Activated T-cell treated with anti-CD3 and anti-CD28 coated beads, Interleukin-2, amount 50 U/mL, for 4 hours (primary cell): ENCODE measurements at regions not wholly inside any gene's neighbourhood (a gene's known extent, or its start where the extent isn't known, plus 50 kb on each side); places are given as distances from the start of the nearest gene placed in this dataset.

Source experiments
- ATAC-seq, 2 donors: fragments of 200-7000 bp; cut with Tn5 transposase; one replicate each; pipeline ENCODE4 v1.10.0; 2021
- DNase-seq: peaks from one replicate; pipeline ENCODE4 v3.0.0-alpha.2; 2020
- H3K27me3 Mint-ChIP-seq: one replicate; pipeline ENCODE4 v1.8.0; 2021; ENCODE audit warnings: low read depth, mixed read lengths
- H3K36me3 Mint-ChIP-seq: one replicate; pipeline ENCODE4 v1.8.0; 2022; ENCODE audit warnings: mixed read lengths; ENCODE audit not compliant: insufficient read depth
- H3K4me1 Mint-ChIP-seq: one replicate; pipeline ENCODE4 v1.8.0; 2021; ENCODE audit warnings: low read depth, mixed read lengths
- H3K4me3 Mint-ChIP-seq: one replicate; pipeline ENCODE4 v1.8.0; 2021; ENCODE audit warnings: mild to moderate bottlenecking, moderate library complexity, mixed read lengths
- H3K9me3 Mint-ChIP-seq: one replicate; pipeline ENCODE4 v1.8.0; 2021; ENCODE audit warnings: mixed read lengths

- Mint-ChIP-seq H3K9me3 (no peaks in the 10 kb centered on the region), H3K4me3 (no peak overlapping the region), H3K36me3 (no peaks in the 10 kb centered on the region), H3K4me1 (no peaks in the 10 kb centered on the region), H3K27me3 (no peaks in the 10 kb centered on the region)
- ATAC-seq (no peak), DNase-seq (no peak)
Observed at GRCh38 chr5:82397741-82398320, 119.7 kb upstream of the RPS23 start.

DNA sequence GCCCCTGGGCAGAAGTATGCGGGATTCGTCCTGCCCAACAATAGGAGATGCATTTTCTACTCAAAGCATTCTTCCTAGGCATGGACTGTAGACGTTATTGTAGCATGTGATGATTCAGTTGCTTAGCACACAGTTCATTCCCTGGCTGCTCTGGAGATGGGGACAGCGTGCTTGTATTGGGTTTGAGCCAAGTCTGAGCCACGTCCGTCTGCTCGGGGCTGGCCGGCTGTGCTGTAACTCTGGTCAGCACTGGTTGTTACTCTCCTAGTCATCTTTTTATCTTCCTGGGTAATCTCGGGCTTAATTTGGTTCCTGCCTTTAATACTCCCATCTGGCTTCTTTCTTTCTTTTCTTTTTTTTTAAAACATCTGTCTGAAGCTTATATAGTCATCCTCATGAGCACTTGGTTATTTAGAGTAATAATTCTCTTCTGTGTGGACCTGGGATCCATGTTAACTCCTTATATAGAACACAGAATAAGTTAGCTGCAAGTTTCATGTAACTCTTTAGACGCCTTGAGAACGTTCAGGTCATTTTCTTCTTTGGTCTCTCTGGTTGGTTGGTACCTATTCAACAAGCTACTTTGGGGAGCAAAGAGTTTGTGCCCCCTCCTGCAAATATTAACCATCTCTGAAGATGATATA, 118.8 kb upstream of the RPS23 start:
- no peaks in the 10 kb centered on the region for H3K4me1 Mint-ChIP-seq
- DNase-seq (no peak), ATAC-seq (no peak)
- no peaks in the 10 kb centered on the region for H3K9me3 Mint-ChIP-seq
- peaks cover 3% of the 10 kb centered on the region for H3K27me3 Mint-ChIP-seq
- H3K4me3 Mint-ChIP-seq = no peak overlapping the region
- H3K36me3 Mint-ChIP-seq = no peaks in the 10 kb centered on the region

DNA sequence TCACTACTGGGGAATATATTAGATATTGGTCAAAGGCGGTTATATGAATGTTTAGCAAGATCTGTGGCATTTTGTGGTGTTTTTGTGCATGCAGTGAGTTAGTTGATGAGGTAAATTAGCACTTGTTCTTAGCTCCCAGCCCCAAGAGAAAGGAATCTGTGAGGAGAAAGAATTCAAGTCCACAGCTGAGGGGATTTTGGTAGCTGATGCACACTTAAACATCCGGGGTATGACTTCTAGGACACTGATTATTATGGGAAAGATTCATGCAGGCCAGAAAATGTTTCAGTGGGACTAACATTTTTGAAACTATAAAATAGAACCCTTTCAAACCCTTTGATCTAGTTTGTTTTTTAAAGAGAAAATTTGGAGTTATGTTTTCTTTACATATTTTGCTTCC, 118.2 kb upstream of the RPS23 start:
- no peaks in the 10 kb centered on the region for H3K9me3 Mint-ChIP-seq
- no peak for ATAC-seq
- peaks cover 3% of the 10 kb centered on the region for H3K27me3 Mint-ChIP-seq
- DNase-seq = no peak
- no peak overlapping the region for H3K4me3 Mint-ChIP-seq
- no peaks in the 10 kb centered on the region for H3K36me3 Mint-ChIP-seq
- H3K4me1 Mint-ChIP-seq = no peaks in the 10 kb centered on the region

DNA sequence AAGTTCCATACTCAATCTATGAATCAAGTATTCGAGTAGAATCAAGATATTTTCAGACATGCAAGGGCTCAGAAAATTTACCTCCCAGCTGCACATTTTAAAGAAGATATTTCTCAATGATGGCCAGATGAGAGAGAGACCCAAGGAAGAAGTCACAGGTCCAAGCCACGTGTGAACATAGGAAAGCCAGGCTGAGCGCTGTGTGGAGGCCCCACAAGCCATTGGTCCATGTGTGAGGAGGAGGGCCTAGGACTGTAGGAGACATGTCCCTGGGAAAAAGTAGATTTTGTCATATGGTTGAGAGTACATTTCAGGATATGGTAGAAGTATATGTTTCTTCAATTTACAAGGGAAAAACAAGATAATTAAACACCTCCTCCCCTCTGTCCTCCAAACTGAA, 115.8 kb upstream of the RPS23 start:
- Mint-ChIP-seq H3K36me3 (no peaks in the 10 kb centered on the region), H3K27me3 (peaks cover 3% of the 10 kb centered on the region), H3K4me3 (no peak overlapping the region), H3K9me3 (no peaks in the 10 kb centered on the region), H3K4me1 (peaks cover 6% of the 10 kb centered on the region)
- DNase-seq (no peak), ATAC-seq (no peak)

DNA sequence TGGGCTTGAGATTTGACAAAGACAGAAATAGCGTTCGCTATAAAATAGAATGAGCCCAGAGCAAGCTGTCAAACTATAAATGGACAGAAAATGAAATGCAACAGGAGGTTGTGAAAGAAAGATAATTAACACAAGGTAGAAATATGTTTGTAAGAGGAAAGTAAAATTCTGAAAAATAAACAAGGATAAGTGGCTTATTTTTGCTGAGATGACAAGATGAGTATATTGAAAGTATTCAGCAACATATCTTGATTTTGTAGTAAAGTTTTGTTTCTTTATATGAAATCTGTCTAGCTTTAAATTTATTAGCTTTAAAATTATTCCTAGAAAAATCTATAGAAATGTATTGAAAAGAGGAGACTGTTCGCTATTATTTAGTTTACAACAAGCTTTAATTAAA, 111.9 kb upstream of the RPS23 start:
- ATAC-seq = no peak
- Mint-ChIP-seq H3K4me1 (peaks cover 9% of the 10 kb centered on the region), H3K9me3 (no peaks in the 10 kb centered on the region), H3K27me3 (peaks cover 3% of the 10 kb centered on the region), H3K4me3 (no peak overlapping the region), H3K36me3 (no peaks in the 10 kb centered on the region)
- DNase-seq = no peak

DNA sequence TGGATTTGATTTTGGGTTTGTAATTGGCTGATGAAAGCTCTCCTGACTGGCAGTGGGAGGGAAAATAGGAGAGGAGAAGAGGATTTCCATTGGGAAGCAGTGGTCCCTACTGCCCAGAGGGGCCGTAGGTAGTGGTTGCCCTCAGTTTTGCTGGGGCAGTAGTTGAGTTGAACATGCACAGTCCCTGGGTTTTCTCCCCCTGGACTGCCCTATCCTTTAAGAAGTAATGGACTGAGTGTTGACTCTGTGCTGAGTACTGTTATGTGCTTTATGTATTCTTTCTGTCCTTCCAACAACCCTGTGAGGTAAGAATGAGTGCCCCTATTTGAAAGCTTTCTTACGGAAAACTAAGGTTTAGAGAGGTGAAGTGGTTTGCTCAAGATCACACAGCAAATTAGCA, 111.2 kb upstream of the RPS23 start:
- H3K4me3 Mint-ChIP-seq = no peak overlapping the region
- peak in 1 of 2 donors; percentile 12 for ATAC-seq
- DNase-seq = no peak

DNA sequence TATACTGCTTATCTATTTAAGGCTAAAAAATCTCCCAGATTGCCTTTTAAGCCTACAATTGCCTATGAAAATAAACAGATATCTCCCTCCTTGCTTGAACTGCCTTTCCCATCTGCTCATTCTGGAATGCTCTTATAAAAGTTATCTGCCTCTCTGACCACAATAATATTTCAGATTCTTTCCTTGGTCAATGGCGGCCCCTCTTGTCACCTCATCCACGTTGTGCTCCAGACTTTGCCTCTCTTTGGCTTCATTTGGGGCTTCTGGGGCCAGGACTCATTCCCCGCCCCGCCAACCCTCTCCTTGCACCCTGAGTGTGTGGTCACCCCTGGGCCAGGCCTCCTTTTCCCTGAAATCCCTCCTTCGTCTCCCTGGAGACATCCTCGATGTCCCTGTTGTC, 110.0 kb upstream of the RPS23 start:
- ATAC-seq = no peak
- H3K4me3 Mint-ChIP-seq = no peak overlapping the region

More for the DNA sequence above, 111.2 kb upstream of the RPS23 start:
- Mint-ChIP-seq H3K27me3 (peaks cover 3% of the 10 kb centered on the region), H3K36me3 (no peaks in the 10 kb centered on the region), H3K9me3 (no peaks in the 10 kb centered on the region), H3K4me1 (peaks cover 9% of the 10 kb centered on the region)

GRCh38 chr5:82387819-82388166, 109.6 kb upstream of the RPS23 start:
- Mint-ChIP-seq H3K4me1 (peaks cover 9% of the 10 kb centered on the region), H3K27me3 (peaks cover 3% of the 10 kb centered on the region), H3K36me3 (no peaks in the 10 kb centered on the region), H3K4me3 (no peak overlapping the region), H3K9me3 (no peaks in the 10 kb centered on the region)
- ATAC-seq (no peak), DNase-seq (no peak)

More for the DNA sequence above, 110.0 kb upstream of the RPS23 start:
- no peaks in the 10 kb centered on the region for H3K9me3 Mint-ChIP-seq
- peaks cover 9% of the 10 kb centered on the region for H3K4me1 Mint-ChIP-seq
- no peaks in the 10 kb centered on the region for H3K36me3 Mint-ChIP-seq
- peaks cover 3% of the 10 kb centered on the region for H3K27me3 Mint-ChIP-seq
- no peak for DNase-seq

- ATAC-seq = no peak
Observed at GRCh38 chr5:82387001-82387818, 109.1 kb upstream of the RPS23 start.

GRCh38 chr5:82386576-82386975, 108.4 kb upstream of the RPS23 start:
- Mint-ChIP-seq H3K9me3 (no peaks in the 10 kb centered on the region), H3K4me3 (no peak overlapping the region), H3K36me3 (no peaks in the 10 kb centered on the region), H3K4me1 (peaks cover 9% of the 10 kb centered on the region), H3K27me3 (no peaks in the 10 kb centered on the region)
- DNase-seq (no peak), ATAC-seq (no peak)

More at GRCh38 chr5:82387001-82387818, 109.1 kb upstream of the RPS23 start:
- H3K36me3 Mint-ChIP-seq = no peaks in the 10 kb centered on the region
- H3K9me3 Mint-ChIP-seq = no peaks in the 10 kb centered on the region
- no peak for DNase-seq
- peaks cover 2% of the 10 kb centered on the region for H3K27me3 Mint-ChIP-seq
- peaks cover 9% of the 10 kb centered on the region for H3K4me1 Mint-ChIP-seq
- no peak overlapping the region for H3K4me3 Mint-ChIP-seq

GRCh38 chr5:82384034-82384750, 106.0 kb upstream of the RPS23 start:
- ATAC-seq (no peak), DNase-seq (no peak)
- peaks cover 4% of the 10 kb centered on the region for H3K4me1 Mint-ChIP-seq

DNA sequence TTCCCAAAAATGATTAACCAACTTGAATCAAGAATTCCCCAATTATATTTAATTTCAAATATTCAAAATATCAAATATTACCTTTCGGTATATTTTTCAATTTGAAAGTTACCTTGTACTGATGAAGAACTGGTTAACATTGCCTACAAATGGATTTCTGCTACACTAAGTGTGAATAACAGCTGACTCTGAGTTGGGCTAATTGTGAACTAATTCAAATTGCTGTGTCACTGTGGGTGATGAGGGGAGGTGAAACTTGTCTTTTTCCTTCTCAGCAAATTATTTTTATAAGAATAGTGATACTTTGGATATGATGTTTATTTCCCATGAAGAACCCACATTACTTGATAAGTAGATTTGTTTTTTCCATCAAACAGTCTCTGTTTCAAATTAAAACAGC, 103.4 kb upstream of the RPS23 start:
- no peaks in the 10 kb centered on the region for H3K27me3 Mint-ChIP-seq
- DNase-seq (no peak), ATAC-seq (no peak)
- H3K4me3 Mint-ChIP-seq = no peak overlapping the region
- H3K36me3 Mint-ChIP-seq = no peaks in the 10 kb centered on the region
- H3K9me3 Mint-ChIP-seq = no peaks in the 10 kb centered on the region
- H3K4me1 Mint-ChIP-seq = no peaks in the 10 kb centered on the region

More at GRCh38 chr5:82384034-82384750, 106.0 kb upstream of the RPS23 start:
- Mint-ChIP-seq H3K27me3 (no peaks in the 10 kb centered on the region), H3K36me3 (no peaks in the 10 kb centered on the region), H3K4me3 (no peak overlapping the region), H3K9me3 (no peaks in the 10 kb centered on the region)

DNA sequence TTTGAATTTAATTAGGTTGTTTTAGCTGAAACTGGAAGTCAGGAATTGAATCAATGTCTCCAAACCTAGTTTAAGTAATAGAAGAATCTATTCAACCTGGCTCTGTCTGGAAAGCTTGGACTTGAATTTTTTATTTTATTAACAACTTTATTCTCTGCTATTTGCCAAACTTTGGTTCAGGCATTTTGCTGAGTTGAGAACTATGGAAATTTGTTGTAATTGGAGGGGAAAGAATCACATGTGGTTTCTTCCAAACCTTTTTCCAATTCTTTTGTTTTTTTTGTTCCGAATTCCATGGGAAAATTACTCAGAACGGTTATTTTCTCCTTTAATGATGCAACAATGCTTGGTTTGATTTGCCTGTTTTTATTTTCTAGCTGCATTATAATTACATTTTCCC, 98.2 kb upstream of the RPS23 start:
- Mint-ChIP-seq H3K4me3 (no peak overlapping the region), H3K36me3 (no peaks in the 10 kb centered on the region)

DNA sequence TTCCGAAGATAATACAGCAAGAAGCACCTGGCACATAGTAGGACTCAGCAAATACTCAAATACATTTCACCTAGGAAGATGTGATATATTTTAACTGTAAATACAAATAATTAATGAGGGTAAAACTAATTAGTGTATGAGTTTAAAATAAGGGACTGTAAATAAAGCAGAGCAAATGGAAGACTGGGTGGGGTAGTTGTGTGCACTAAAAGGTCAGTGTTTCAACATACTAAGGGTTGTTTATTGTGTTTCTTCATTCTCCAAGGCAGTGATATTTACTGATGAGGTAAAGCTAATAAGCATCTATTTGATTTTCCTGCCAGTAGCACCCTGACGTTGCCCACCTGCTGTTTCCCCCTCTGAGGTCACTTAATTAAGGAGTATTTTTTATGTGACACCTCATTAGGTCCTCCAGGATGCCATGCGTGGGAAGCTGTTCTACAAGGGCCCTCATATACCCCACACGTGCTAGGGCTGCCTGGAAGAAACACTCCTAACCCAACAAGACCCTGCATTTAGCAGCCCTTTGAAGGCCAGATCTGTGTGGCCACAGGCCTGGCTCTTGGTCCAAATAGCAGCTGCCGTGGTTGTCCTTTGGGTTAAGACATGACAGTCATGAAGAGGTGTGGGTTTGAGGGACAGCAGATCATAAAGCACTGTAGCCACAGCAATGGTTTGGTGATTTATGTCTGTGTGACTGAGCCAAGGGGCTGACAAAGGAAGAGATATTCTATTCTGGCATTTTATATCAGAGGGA, 97.5 kb upstream of the RPS23 start:
- peaks cover 3% of the 10 kb centered on the region for H3K4me1 Mint-ChIP-seq
- no peaks in the 10 kb centered on the region for H3K36me3 Mint-ChIP-seq
- H3K4me3 Mint-ChIP-seq = no peak overlapping the region
- H3K27me3 Mint-ChIP-seq = peaks cover 2% of the 10 kb centered on the region
- H3K9me3 Mint-ChIP-seq = peaks cover 4% of the 10 kb centered on the region
- no peak for ATAC-seq
- DNase-seq = no peak

More for the DNA sequence above, 98.2 kb upstream of the RPS23 start:
- DNase-seq (no peak), ATAC-seq (no peak)
- H3K4me1 Mint-ChIP-seq = peaks cover 3% of the 10 kb centered on the region
- H3K9me3 Mint-ChIP-seq = peaks cover 4% of the 10 kb centered on the region
- peaks cover 2% of the 10 kb centered on the region for H3K27me3 Mint-ChIP-seq
